CD14-positive monocyte (primary cell): ENCODE measurements at regions not wholly inside any gene's neighbourhood (a gene's known extent, or its start where the extent isn't known, plus 50 kb on each side); places are given as distances from the start of the nearest gene placed in this dataset.
"Not testable (repeated sequence)": the region's sequence is repeated elsewhere in the genome, so short reads cannot be mapped to it uniquely, and the experiment has no call there.

ENCODE experiments used
- DNase-seq, 3 donors: peaks; one replicate each; pipeline ENCODE4 v3.0.0-alpha.2; 2011 to 2022
- H2AFZ ChIP-seq: 2 replicates; pipeline ENCODE4 v1.6.0; 2012; ENCODE audit warnings: mild to moderate bottlenecking, low read depth, low read length, inconsistent platforms; ENCODE audit not compliant: insufficient read depth, poor library complexity, severe bottlenecking
- H3K27ac ChIP-seq, 2 donors: 1 replicate in 1 of 2; 2 replicates in 1 of 2; pipeline ENCODE4 v1.5.1; 2012 to 2013; ENCODE audit warnings: low read length in 2 of 2, control low read depth in 1 of 2, inconsistent platforms in 1 of 2, low read depth in 1 of 2, mild to moderate bottlenecking in 1 of 2
- H3K27me3 ChIP-seq, 2 donors: one replicate each; pipeline versions ENCODE4 v1.6.0 to v1.6.1; 2011 to 2013; ENCODE audit warnings: low read length in 2 of 2; ENCODE audit not compliant: control insufficient read depth in 2 of 2, insufficient read depth in 2 of 2
- H3K36me3 ChIP-seq, 2 donors: replicated peaks in 1 of 2; 1 replicate in 1 of 2; 2 replicates in 1 of 2; pipeline versions ENCODE4 v1.5.1 to v1.6.1; 2012 to 2013; ENCODE audit warnings: low read length in 2 of 2, control low read depth in 1 of 2, inconsistent platforms in 1 of 2, mild to moderate bottlenecking in 1 of 2; ENCODE audit not compliant: insufficient read depth in 2 of 2, control insufficient read depth in 1 of 2
- H3K4me1 ChIP-seq, 2 donors: 1 replicate in 1 of 2; 2 replicates in 1 of 2; pipeline versions ENCODE4 v1.5.1 to v1.6.1; 2012 to 2013; ENCODE audit warnings: low read length in 2 of 2, control low read depth in 1 of 2, inconsistent platforms in 1 of 2, mild to moderate bottlenecking in 1 of 2, moderate library complexity in 1 of 2; ENCODE audit not compliant: insufficient read depth in 2 of 2, control insufficient read depth in 1 of 2
- H3K4me2 ChIP-seq: replicated peaks from 2 replicates; pipeline ENCODE3; 2012; ENCODE audit warnings: low read length, moderate library complexity, mild to moderate bottlenecking; ENCODE audit not compliant: poor library complexity, severe bottlenecking; ENCODE audit errors: extremely low read depth
- H3K4me3 ChIP-seq, 3 experiments: fragments of 200-600 bp in 1 of 3; sonication (generic) in 1 of 3; replicated peaks in 1 of 3; 1 replicate in 2 of 3; 2 replicates in 1 of 3; pipeline ENCODE4 v1.5.1; 2011 to 2013; ENCODE audit warnings: low read length in 3 of 3, mild to moderate bottlenecking in 3 of 3, control low read depth in 2 of 3, low read depth in 2 of 3, inconsistent platforms in 1 of 3, moderate library complexity in 1 of 3
- H3K79me2 ChIP-seq: 2 replicates; pipeline ENCODE4 v1.6.0; 2012; ENCODE audit warnings: mild to moderate bottlenecking, control low read depth, inconsistent platforms, low read length, moderate library complexity; ENCODE audit not compliant: insufficient read depth
- H3K9ac ChIP-seq: 2 replicates; pipeline ENCODE4 v1.6.0; 2017; ENCODE audit warnings: low read length, mild to moderate bottlenecking; ENCODE audit not compliant: insufficient read depth, poor library complexity, severe bottlenecking
- H3K9me3 ChIP-seq, 2 donors: replicated peaks in 1 of 2; 1 replicate in 1 of 2; 2 replicates in 1 of 2; pipeline versions ENCODE4 v1.5.1 to v1.6.1; 2012 to 2013; ENCODE audit warnings: low read length in 2 of 2, control low read depth in 1 of 2; ENCODE audit not compliant: control insufficient read depth in 1 of 2, insufficient read depth in 1 of 2
- H4K20me1 ChIP-seq: 2 replicates; pipeline ENCODE4 v1.6.0; 2012; ENCODE audit warnings: mild to moderate bottlenecking, low read length, control low read depth, moderate library complexity; ENCODE audit not compliant: insufficient read depth
- H3K27ac Mint-ChIP-seq, 7 donors: one replicate each; pipeline ENCODE4 v1.8.0; 2020; ENCODE audit warnings: mild to moderate bottlenecking in 7 of 7, mixed read lengths in 7 of 7, moderate library complexity in 6 of 7, inconsistent platforms in 2 of 7
- H3K27me3 Mint-ChIP-seq, 3 donors: one replicate each; pipeline ENCODE4 v1.8.0; 2021 to 2022; ENCODE audit warnings: low read depth in 3 of 3, mild to moderate bottlenecking in 3 of 3, mixed read lengths in 3 of 3, moderate library complexity in 3 of 3, inconsistent platforms in 1 of 3
- H3K36me3 Mint-ChIP-seq, 2 donors: one replicate each; pipeline ENCODE4 v1.8.0; 2020; ENCODE audit warnings: mixed read lengths in 2 of 2, inconsistent platforms in 1 of 2, mild to moderate bottlenecking in 1 of 2
- H3K4me1 Mint-ChIP-seq: one replicate; pipeline ENCODE4 v1.8.0; 2020; ENCODE audit warnings: mild to moderate bottlenecking, mixed read lengths
- H3K4me3 Mint-ChIP-seq, 2 donors: one replicate each; pipeline ENCODE4 v1.8.0; 2020; ENCODE audit warnings: mild to moderate bottlenecking in 2 of 2, mixed read lengths in 2 of 2, moderate library complexity in 1 of 2
- H3K9me3 Mint-ChIP-seq, 7 donors: one replicate each; pipeline ENCODE4 v1.8.0; 2020 to 2022; ENCODE audit warnings: mixed read lengths in 7 of 7, mild to moderate bottlenecking in 6 of 7, moderate library complexity in 6 of 7, inconsistent platforms in 2 of 7
- CTCF ChIP-seq: fragments of 200-600 bp; IDR thresholded peaks from one replicate; pipeline ENCODE4 v1.8.0; 2022; ENCODE audit warnings: antibody characterized with exemption, mild to moderate bottlenecking
- intact Hi-C, 2 donors: fragments of 100-400 bp; cut with micrococcal nuclease; formaldehyde crosslinking; loops; one replicate each; pipeline versions ENCODE4 v1.15.0 to v1.15.1; 2023

GRCh38 chrX:117607561-117607960 lies 509.0 kb downstream of the KLHL13 start:
- intact Hi-C loops: no loop called here
- no peaks in the 10 kb centered on the region for H3K27me3 Mint-ChIP-seq
- Histone ChIP-seq H3K27me3 (no peaks in the 10 kb centered on the region), H3K27ac (no peak overlapping the region), H4K20me1 (no peaks in the 10 kb centered on the region), H2AFZ (no peak overlapping the region), H3K4me1 (no peaks in the 10 kb centered on the region), H3K9me3 (peaks cover 5 to 11% of the 10 kb centered on the region in 2 donors), H3K36me3 (no peaks in the 10 kb centered on the region), H3K4me3 (no peak overlapping the region), H3K9ac (no peak overlapping the region), H3K79me2 (no peaks in the 10 kb centered on the region), H3K4me2 (no peak overlapping the region)
- peaks cover 0 to 8% (median 3%) of the 10 kb centered on the region in 7 donors for H3K9me3 Mint-ChIP-seq
- H3K27ac Mint-ChIP-seq: no peak overlapping the region
- no peak overlapping the region for H3K4me3 Mint-ChIP-seq
- DNase-seq: no peak
- TF ChIP-seq CTCF: no peak
- no peaks in the 10 kb centered on the region for H3K36me3 Mint-ChIP-seq
- H3K4me1 Mint-ChIP-seq: no peaks in the 10 kb centered on the region

- H3K9me3 Mint-ChIP-seq, H3K36me3 ChIP-seq, H3K27me3 Mint-ChIP-seq, H3K4me1 ChIP-seq, H3K4me1 Mint-ChIP-seq, H3K27ac ChIP-seq, H3K4me2 ChIP-seq, DNase-seq, H3K27me3 ChIP-seq, H3K79me2 ChIP-seq, H3K4me3 Mint-ChIP-seq, H3K9ac ChIP-seq, H3K4me3 ChIP-seq, H3K36me3 Mint-ChIP-seq, H4K20me1 ChIP-seq, H3K27ac Mint-ChIP-seq, H2AFZ ChIP-seq, intact Hi-C loops: not testable (repeated sequence)
- peaks cover 5 to 11% of the 10 kb centered on the region in 2 donors for H3K9me3 ChIP-seq
Observed at GRCh38 chrX:117606101-117606500, 510.5 kb downstream of the KLHL13 start.
